ENCODE measurements at regions not wholly inside any gene's neighbourhood (a gene's known extent, or its start where the extent isn't known, plus 50 kb on each side); places are given as distances from the start of the nearest gene placed in this dataset.

DNA sequence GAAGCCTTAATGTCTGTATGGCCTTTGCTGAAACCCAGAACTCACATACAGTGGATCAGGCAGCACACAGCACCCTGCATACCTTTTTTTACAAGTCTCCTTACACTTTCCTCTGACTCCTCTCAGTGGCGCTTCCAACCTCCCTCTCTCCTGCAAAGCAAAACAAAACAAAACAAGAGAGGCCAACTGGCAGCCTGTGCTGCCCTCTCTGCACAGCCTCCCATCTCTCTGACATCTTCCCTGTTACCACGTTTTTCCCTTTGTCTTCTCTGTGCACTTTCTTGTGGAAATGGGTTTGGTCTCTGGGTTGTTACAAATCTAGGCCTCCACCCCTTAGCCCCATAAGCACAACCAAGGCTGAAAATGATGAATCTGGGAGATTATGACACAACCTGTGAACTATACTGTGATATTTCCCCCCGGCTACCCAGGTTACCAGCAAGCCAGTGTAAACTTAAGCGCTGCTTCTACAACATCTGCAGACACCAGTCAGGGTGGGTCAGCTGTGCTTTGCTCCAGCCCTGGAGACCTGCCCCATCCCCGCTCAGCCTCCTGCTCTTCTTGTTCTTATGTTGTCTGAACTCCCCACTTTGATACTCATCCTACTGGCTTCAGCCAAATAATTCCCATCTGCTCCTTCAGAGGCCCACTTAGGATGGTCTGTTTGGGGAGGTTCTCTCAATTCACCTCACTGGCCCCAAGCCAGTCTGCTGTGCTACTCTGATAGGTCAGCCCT is 54.9 kb upstream of the FMOD start:
- Histone ChIP-seq H3K4me3 (replicated peaks in 1 of 3; ENCODE audit: insufficient read depth in 1 of 3, low read depth in 2 of 3, low read length in 3 of 3) (no peak overlapping the region), H3K4me2 (ENCODE audit: low read depth, low read length) (no peak overlapping the region), H3K4me1 (ENCODE audit: insufficient read depth, low read length) (no peaks in the 10 kb centered on the region), H2AFZ (ENCODE audit: low read length) (no peak overlapping the region), H3K27me3 (ENCODE audit: control insufficient read depth in 1 of 2, insufficient read depth in 2 of 2, low read length in 2 of 2) (peaks cover 0 to 15% of the 10 kb centered on the region in 2 experiments; a peak in 2 of 5 replicates), H3K9ac (ENCODE audit: insufficient read depth, low read depth, low read length) (no peak overlapping the region), H3K9me3 (ENCODE audit: low read length) (no peaks in the 10 kb centered on the region), H4K20me1 (ENCODE audit: insufficient read depth, low read length) (no peaks in the 10 kb centered on the region), H3K36me3 (replicated peaks in 1 of 2; ENCODE audit: control insufficient read depth in 1 of 2, insufficient read depth in 2 of 2, low read length in 2 of 2) (no peaks in the 10 kb centered on the region), H3K79me2 (ENCODE audit: insufficient read depth, low read length) (no peaks in the 10 kb centered on the region), H3K27ac (ENCODE audit: extremely low read length, insufficient read depth, low read length) (no peak overlapping the region)
- ATAC-seq (no peak), DNase-seq (ENCODE audit: low spot score) (no peak), FAIRE-seq (no peak)
- ChIA-PET POLR2A (no interaction called here), CTCF (ENCODE audit: low intra/inter-chr PET ratio, low total read pairs) (no interaction called here)
- in situ Hi-C loops (cut with HindIII; ENCODE audit: extremely low pct_ligation_motif_present, low pct_unique_long_range_greater_than_20kb), result no loop called here
- no TSS peak for BruUV-seq (replicated peaks)
- TF ChIP-seq, protein P1, sequence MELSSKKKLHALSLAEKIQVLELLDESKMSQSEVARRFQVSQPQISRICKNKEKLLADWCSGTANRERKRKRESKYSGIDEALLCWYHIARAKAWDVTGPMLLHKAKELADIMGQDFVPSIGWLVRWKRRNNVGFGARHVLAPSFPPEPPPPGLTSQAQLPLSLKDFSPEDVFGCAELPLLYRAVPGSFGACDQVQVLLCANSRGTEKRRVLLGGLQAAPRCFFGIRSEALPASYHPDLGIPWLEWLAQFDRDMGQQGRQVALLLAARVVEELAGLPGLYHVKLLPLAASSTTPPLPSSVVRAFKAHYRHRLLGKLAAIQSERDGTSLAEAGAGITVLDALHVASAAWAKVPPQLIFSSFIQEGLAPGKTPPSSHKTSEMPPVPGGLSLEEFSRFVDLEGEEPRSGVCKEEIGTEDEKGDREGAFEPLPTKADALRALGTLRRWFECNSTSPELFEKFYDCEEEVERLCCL (CRISPR knock-in tag; IDR thresholded peaks at IDR 0.05; ENCODE audit: borderline replicate concordance), result no peak
- TF ChIP-seq ZBTB20 (CRISPR knock-in tag; IDR thresholded peaks at IDR 0.05; ENCODE audit: borderline replicate concordance, low read depth) (no peak), PPARG (CRISPR knock-in tag; conservative IDR thresholded peaks at IDR 0.05) (no peak), KDM5B (CRISPR knock-in tag; IDR thresholded peaks at IDR 0.05; ENCODE audit: borderline replicate concordance) (no peak), SNAPC2 (CRISPR knock-in tag; IDR thresholded peaks at IDR 0.05) (no peak), CAMTA2 (CRISPR knock-in tag; IDR thresholded peaks at IDR 0.05; ENCODE audit: borderline replicate concordance) (no peak), ZNF20 (CRISPR knock-in tag; IDR thresholded peaks at IDR 0.05) (no peak), HNRNPUL1 (IDR thresholded peaks at IDR 0.05; ENCODE audit: low read depth, low read length) (no peak), ZNF713 (CRISPR knock-in tag; IDR thresholded peaks at IDR 0.05) (no peak), ZSCAN9 (CRISPR knock-in tag; IDR thresholded peaks at IDR 0.05; ENCODE audit: borderline replicate concordance) (no peak), BORCS8-MEF2B (CRISPR knock-in tag; IDR thresholded peaks at IDR 0.05) (no peak), KMT2B (CRISPR knock-in tag; IDR thresholded peaks at IDR 0.05) (no peak)
- TF ChIP-seq, protein P2, sequence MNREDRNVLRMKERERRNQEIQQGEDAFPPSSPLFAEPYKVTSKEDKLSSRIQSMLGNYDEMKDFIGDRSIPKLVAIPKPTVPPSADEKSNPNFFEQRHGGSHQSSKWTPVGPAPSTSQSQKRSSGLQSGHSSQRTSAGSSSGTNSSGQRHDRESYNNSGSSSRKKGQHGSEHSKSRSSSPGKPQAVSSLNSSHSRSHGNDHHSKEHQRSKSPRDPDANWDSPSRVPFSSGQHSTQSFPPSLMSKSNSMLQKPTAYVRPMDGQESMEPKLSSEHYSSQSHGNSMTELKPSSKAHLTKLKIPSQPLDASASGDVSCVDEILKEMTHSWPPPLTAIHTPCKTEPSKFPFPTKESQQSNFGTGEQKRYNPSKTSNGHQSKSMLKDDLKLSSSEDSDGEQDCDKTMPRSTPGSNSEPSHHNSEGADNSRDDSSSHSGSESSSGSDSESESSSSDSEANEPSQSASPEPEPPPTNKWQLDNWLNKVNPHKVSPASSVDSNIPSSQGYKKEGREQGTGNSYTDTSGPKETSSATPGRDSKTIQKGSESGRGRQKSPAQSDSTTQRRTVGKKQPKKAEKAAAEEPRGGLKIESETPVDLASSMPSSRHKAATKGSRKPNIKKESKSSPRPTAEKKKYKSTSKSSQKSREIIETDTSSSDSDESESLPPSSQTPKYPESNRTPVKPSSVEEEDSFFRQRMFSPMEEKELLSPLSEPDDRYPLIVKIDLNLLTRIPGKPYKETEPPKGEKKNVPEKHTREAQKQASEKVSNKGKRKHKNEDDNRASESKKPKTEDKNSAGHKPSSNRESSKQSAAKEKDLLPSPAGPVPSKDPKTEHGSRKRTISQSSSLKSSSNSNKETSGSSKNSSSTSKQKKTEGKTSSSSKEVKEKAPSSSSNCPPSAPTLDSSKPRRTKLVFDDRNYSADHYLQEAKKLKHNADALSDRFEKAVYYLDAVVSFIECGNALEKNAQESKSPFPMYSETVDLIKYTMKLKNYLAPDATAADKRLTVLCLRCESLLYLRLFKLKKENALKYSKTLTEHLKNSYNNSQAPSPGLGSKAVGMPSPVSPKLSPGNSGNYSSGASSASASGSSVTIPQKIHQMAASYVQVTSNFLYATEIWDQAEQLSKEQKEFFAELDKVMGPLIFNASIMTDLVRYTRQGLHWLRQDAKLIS (CRISPR knock-in tag; IDR thresholded peaks at IDR 0.05), result no peak
- TF ChIP-seq, protein P3, sequence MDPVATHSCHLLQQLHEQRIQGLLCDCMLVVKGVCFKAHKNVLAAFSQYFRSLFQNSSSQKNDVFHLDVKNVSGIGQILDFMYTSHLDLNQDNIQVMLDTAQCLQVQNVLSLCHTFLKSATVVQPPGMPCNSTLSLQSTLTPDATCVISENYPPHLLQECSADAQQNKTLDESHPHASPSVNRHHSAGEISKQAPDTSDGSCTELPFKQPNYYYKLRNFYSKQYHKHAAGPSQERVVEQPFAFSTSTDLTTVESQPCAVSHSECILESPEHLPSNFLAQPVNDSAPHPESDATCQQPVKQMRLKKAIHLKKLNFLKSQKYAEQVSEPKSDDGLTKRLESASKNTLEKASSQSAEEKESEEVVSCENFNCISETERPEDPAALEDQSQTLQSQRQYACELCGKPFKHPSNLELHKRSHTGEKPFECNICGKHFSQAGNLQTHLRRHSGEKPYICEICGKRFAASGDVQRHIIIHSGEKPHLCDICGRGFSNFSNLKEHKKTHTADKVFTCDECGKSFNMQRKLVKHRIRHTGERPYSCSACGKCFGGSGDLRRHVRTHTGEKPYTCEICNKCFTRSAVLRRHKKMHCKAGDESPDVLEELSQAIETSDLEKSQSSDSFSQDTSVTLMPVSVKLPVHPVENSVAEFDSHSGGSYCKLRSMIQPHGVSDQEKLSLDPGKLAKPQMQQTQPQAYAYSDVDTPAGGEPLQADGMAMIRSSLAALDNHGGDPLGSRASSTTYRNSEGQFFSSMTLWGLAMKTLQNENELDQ (CRISPR knock-in tag; IDR thresholded peaks at IDR 0.05; ENCODE audit: borderline replicate concordance), result no peak
- TF ChIP-seq, protein P4, sequence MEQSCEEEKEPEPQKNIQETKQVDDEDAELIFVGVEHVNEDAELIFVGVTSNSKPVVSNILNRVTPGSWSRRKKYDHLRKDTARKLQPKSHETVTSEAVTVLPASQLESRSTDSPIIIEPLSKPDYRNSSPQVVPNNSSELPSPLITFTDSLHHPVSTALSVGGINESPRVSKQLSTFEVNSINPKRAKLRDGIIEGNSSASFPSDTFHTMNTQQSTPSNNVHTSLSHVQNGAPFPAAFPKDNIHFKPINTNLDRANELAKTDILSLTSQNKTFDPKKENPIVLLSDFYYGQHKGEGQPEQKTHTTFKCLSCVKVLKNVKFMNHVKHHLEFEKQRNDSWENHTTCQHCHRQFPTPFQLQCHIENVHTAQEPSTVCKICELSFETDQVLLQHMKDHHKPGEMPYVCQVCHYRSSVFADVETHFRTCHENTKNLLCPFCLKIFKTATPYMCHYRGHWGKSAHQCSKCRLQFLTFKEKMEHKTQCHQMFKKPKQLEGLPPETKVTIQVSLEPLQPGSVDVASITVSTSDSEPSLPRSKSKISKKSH (CRISPR knock-in tag; IDR thresholded peaks at IDR 0.05; ENCODE audit: borderline replicate concordance), result no peak
- WGBS (ENCODE audit: low lambda C conversion rate), result 52% methylated on average over 5 of the region's 5 CpGs
- intact Hi-C loops (cut with micrococcal nuclease; ENCODE audit: unreplicated experiment), result no loop called here
